ENCODE measurements at regions not wholly inside any gene's neighbourhood (a gene's known extent, or its start where the extent isn't known, plus 50 kb on each side); places are given as distances from the start of the nearest gene placed in this dataset.

DNA sequence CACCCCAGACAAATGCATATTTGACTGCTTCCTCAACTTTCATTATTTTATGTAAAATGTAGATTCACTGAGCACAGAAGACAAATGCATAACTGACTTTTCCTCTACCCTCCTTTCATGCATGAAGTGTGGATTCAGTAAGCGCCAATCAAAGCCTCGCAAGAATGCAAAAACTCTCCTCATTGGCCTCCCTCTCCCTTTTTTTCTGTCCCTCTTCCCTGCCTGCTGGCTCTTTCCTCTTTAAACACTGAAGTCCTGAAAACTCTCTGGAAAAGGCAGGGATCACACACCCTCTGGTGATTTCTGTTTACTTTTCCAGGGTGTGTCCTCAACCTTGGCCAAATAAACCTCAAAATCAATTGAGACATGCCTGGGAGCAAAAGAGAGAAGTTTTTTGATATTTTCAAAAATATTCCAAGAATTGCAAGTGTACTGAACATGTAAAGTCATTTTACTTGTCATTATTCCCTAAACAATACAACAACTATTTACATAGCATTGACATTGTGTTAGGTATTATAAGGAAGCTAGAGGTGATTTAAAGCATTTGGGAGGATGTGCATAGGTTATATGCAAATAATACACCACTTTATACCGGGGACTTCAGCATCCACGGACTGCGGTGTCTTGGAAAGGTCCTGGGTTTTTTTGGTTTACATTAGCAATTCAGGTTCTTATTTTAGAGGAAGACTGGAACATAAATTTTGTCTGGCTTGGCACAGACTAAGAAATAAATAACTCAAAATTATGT lies 71.4 kb downstream of the SEC61G start:
- H3K9me3 Mint-ChIP-seq (ENCODE audit: unreplicated experiment), result no peaks in the 10 kb centered on the region
- H3K9me3 ChIP-seq (ENCODE audit: insufficient read depth, low read depth, low read length), result no peaks in the 10 kb centered on the region
- no peak overlapping the region for H3K27ac ChIP-seq (ENCODE audit: low read depth, low read length)
- H3K27me3 ChIP-seq (ENCODE audit: insufficient read depth, low read length), result no peaks in the 10 kb centered on the region
- H3K9ac ChIP-seq (ENCODE audit: low read length), result no peak overlapping the region
- TF ChIP-seq, protein P1, sequence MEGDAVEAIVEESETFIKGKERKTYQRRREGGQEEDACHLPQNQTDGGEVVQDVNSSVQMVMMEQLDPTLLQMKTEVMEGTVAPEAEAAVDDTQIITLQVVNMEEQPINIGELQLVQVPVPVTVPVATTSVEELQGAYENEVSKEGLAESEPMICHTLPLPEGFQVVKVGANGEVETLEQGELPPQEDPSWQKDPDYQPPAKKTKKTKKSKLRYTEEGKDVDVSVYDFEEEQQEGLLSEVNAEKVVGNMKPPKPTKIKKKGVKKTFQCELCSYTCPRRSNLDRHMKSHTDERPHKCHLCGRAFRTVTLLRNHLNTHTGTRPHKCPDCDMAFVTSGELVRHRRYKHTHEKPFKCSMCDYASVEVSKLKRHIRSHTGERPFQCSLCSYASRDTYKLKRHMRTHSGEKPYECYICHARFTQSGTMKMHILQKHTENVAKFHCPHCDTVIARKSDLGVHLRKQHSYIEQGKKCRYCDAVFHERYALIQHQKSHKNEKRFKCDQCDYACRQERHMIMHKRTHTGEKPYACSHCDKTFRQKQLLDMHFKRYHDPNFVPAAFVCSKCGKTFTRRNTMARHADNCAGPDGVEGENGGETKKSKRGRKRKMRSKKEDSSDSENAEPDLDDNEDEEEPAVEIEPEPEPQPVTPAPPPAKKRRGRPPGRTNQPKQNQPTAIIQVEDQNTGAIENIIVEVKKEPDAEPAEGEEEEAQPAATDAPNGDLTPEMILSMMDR (IDR thresholded peaks at IDR 0.05; ENCODE audit: insufficient read depth, low read depth, low read length), result no peak
- TF ChIP-seq EZH2 (IDR thresholded peaks at IDR 0.05; ENCODE audit: insufficient read depth, low read length), result no peak
- no peaks in the 10 kb centered on the region for H3K4me1 Mint-ChIP-seq (ENCODE audit: low read depth, unreplicated experiment)
- no peak overlapping the region for H3K4me3 ChIP-seq (ENCODE audit: insufficient read depth, low read depth, low read length)
- no peaks in the 10 kb centered on the region for H3K79me2 ChIP-seq (ENCODE audit: insufficient read depth, low read length)
- no peaks in the 10 kb centered on the region for H3K27me3 Mint-ChIP-seq (ENCODE audit: low read depth, unreplicated experiment)
- no peak overlapping the region for H2AFZ ChIP-seq (ENCODE audit: low read depth, low read length)
- H3K4me1 ChIP-seq (ENCODE audit: insufficient read depth, low read length), result no peaks in the 10 kb centered on the region
- H3K36me3 Mint-ChIP-seq (ENCODE audit: low read depth, unreplicated experiment), result no peaks in the 10 kb centered on the region
- H3K4me3 Mint-ChIP-seq (ENCODE audit: unreplicated experiment), result no peak overlapping the region
- no peaks in the 10 kb centered on the region for H3K36me3 ChIP-seq (ENCODE audit: insufficient read depth, low read length)
- FAIRE-seq, result no peak
- no peak overlapping the region for H3K27ac Mint-ChIP-seq (ENCODE audit: unreplicated experiment)
- H4K20me1 ChIP-seq (ENCODE audit: insufficient read depth, low read length), result no peaks in the 10 kb centered on the region
- DNase-seq (ENCODE audit: low read depth), result no peak
- no peak overlapping the region for H3K4me2 ChIP-seq (ENCODE audit: low read length)

DNA sequence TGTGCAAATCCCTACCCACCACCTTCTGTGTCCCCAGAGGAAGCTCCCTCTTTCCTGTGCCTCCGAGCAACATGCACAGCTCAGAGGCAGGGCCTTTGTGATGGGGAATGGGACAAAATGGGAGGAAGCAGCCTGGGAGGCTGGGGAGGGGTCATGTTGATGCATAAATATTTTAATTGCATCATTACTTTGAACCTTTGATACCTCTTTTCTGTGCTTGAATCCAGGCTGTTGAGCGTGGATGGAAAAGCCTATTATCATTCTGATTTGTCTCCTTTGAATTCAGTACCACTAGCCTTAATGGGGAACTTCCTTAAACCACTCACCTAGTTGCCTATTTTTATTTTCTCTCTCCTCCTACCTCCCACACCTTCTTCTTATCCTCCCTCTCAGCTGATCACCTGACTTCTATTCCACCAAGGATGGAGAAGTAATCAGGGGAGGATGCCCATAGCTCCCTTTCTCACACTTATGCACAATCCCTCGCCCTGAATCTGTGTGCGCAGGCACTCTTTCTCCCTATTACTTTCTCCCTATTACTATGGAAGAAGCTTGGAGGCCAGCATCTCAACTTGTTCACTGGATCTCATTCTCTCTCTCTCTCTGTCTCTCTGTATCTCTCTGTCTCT lies 78.5 kb downstream of the SEC61G start:
- TF ChIP-seq, protein P1 (IDR thresholded peaks at IDR 0.05; ENCODE audit: insufficient read depth, low read depth, low read length), result no peak
- TF ChIP-seq EZH2 (IDR thresholded peaks at IDR 0.05; ENCODE audit: insufficient read depth, low read length), result no peak
- no peak overlapping the region for H3K4me3 Mint-ChIP-seq (ENCODE audit: unreplicated experiment)

DNA sequence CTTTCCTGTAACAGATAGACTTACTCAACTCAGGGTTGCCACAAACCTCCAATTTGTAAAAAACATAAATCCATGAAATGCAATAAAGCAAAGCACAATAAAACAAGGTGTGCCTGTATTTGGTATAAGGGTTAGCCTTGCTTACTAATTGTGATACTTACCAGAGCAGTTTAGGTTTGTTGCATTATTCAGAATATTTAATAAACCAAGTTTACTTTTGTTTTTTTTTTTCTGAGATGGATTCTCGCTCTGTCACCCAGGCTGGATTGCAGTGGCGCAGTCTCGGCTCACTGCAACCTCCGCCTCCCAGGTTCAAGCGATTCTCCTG lies 79.6 kb downstream of the SEC61G start:
- Histone ChIP-seq H3K79me2 (ENCODE audit: insufficient read depth, low read length) (no peaks in the 10 kb centered on the region), H3K4me3 (ENCODE audit: insufficient read depth, low read depth, low read length) (no peak overlapping the region), H3K4me2 (ENCODE audit: low read length) (no peak overlapping the region), H3K36me3 (ENCODE audit: insufficient read depth, low read length) (no peaks in the 10 kb centered on the region), H3K27me3 (ENCODE audit: insufficient read depth, low read length) (no peaks in the 10 kb centered on the region), H3K9me3 (ENCODE audit: insufficient read depth, low read depth, low read length) (no peaks in the 10 kb centered on the region), H2AFZ (ENCODE audit: low read depth, low read length) (no peak overlapping the region), H3K9ac (ENCODE audit: low read length) (no peak overlapping the region), H4K20me1 (ENCODE audit: insufficient read depth, low read length) (no peaks in the 10 kb centered on the region), H3K27ac (ENCODE audit: low read depth, low read length) (no peak overlapping the region), H3K4me1 (ENCODE audit: insufficient read depth, low read length) (no peaks in the 10 kb centered on the region)
- FAIRE-seq, result no peak
- Mint-ChIP-seq H3K9me3 (ENCODE audit: unreplicated experiment) (no peaks in the 10 kb centered on the region), H3K36me3 (ENCODE audit: low read depth, unreplicated experiment) (no peaks in the 10 kb centered on the region), H3K4me3 (ENCODE audit: unreplicated experiment) (no peak overlapping the region), H3K4me1 (ENCODE audit: low read depth, unreplicated experiment) (no peaks in the 10 kb centered on the region), H3K27ac (ENCODE audit: unreplicated experiment) (no peak overlapping the region), H3K27me3 (ENCODE audit: low read depth, unreplicated experiment) (peaks cover 5% of the 10 kb centered on the region)
- no peak for TF ChIP-seq EZH2 (IDR thresholded peaks at IDR 0.05; ENCODE audit: insufficient read depth, low read length)
- TF ChIP-seq, protein P1 (IDR thresholded peaks at IDR 0.05; ENCODE audit: insufficient read depth, low read depth, low read length), result no peak
- DNase-seq (ENCODE audit: low read depth), result no peak

More for the DNA sequence above, 78.5 kb downstream of the SEC61G start:
- Histone ChIP-seq H3K4me2 (ENCODE audit: low read length) (no peak overlapping the region), H3K27me3 (ENCODE audit: insufficient read depth, low read length) (no peaks in the 10 kb centered on the region), H3K9me3 (ENCODE audit: insufficient read depth, low read depth, low read length) (no peaks in the 10 kb centered on the region), H3K36me3 (ENCODE audit: insufficient read depth, low read length) (no peaks in the 10 kb centered on the region), H3K9ac (ENCODE audit: low read length) (no peak overlapping the region), H3K4me1 (ENCODE audit: insufficient read depth, low read length) (no peaks in the 10 kb centered on the region), H4K20me1 (ENCODE audit: insufficient read depth, low read length) (no peaks in the 10 kb centered on the region), H3K79me2 (ENCODE audit: insufficient read depth, low read length) (no peaks in the 10 kb centered on the region), H2AFZ (ENCODE audit: low read depth, low read length) (no peak overlapping the region), H3K27ac (ENCODE audit: low read depth, low read length) (no peak overlapping the region), H3K4me3 (ENCODE audit: insufficient read depth, low read depth, low read length) (no peak overlapping the region)
- H3K9me3 Mint-ChIP-seq (ENCODE audit: unreplicated experiment), result no peaks in the 10 kb centered on the region
- peaks cover 4% of the 10 kb centered on the region for H3K27me3 Mint-ChIP-seq (ENCODE audit: low read depth, unreplicated experiment)
- no peaks in the 10 kb centered on the region for H3K4me1 Mint-ChIP-seq (ENCODE audit: low read depth, unreplicated experiment)
- no peaks in the 10 kb centered on the region for H3K36me3 Mint-ChIP-seq (ENCODE audit: low read depth, unreplicated experiment)
- DNase-seq (ENCODE audit: low read depth) (no peak), FAIRE-seq (no peak)
- H3K27ac Mint-ChIP-seq (ENCODE audit: unreplicated experiment), result no peak overlapping the region

Measured in astrocyte (in vitro differentiated cells and primary cell).